GM21515 (cell line): ENCODE measurements at regions not wholly inside any gene's neighbourhood (a gene's known extent, or its start where the extent isn't known, plus 50 kb on each side); places are given as distances from the start of the nearest gene placed in this dataset.
"Not testable (repeated sequence)": the region's sequence is repeated elsewhere in the genome, so short reads cannot be mapped to it uniquely, and the experiment has no call there.

ENCODE experiments used
- ATAC-seq: cut with Tn5 transposase; IDR thresholded peaks from one replicate; pipeline ENCODE4 v1.9.1; 2021; ENCODE audit not compliant: unreplicated experiment

DNA sequence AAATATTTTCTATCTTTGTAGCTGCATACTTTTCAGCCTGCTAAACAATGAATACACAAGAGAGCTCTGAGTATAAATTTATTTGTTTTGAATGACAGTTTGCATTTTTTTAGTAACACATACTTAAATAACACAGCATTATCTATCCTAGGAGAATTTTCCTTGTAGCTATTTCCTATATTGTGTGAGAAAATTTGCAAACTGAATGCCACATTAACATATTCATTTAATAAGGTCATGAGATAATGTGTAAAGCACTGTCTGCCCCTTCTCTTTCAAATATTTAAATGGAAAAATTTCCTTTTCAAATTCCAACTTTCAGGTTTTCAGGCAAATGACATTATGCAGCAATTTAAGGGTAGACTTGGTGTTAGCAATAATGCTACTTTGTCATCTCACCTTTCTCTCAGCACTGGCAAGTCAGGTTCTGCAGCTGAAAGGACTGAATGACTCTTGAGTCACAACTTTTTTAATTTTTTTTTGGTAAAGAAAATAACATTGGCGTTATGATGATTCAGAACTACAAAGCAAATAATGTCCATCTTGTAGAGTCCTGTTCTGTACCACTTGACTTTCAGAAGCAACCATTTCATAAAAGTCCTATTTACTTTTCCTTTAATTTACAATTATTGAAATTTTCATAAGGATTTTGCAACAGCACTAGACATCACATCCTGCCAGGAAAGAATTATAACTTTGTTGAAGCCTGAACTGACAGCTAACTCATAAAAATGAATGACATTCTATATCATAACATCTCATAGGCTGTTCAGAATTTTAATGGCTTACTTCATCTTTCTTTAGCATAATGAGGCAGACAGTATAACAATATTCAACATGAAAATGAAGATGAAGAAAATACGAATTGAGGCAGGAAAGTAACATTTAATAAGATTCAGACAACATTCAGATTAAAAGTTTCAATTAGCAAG is 681.6 kb upstream of the SEMA6D start:
- ATAC-seq: no peak

DNA sequence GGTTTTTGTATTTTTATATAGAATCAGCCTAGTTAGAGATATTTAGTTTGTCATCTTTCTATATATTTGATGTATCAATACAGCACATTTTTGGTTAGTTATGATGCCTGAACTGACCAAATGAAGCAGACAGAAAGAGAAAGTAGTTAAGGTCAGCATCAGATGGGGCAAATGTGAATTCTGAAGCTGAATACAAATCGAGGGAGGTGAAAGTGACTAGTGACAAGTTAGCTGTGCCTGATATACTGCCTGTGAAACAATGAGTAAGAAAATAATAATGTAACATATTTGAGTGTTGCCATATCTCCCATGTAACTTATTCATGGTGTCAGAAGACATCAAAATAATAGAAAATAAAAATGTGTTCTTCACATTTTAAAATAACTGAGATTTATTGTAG is 680.3 kb upstream of the SEMA6D start:
- no peak for ATAC-seq

DNA sequence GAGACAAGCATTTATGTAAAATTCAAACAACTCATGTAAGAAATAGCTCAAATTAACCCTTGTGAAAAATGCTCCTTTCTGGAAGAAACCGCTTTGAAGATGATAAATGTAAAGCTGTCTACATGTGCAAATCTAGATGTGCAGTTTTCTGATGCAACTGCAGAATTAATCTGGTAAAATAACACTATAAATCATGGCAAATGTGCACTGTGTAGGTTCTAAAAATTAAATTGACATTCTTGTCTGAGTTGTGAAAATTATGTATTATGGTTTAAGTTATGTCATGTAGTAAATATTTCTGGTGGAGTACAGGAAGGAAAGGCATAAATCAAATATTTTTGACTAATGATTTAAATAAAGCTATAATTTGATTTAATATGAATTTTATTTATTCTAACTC is 678.1 kb upstream of the SEMA6D start:
- no peak for ATAC-seq

DNA sequence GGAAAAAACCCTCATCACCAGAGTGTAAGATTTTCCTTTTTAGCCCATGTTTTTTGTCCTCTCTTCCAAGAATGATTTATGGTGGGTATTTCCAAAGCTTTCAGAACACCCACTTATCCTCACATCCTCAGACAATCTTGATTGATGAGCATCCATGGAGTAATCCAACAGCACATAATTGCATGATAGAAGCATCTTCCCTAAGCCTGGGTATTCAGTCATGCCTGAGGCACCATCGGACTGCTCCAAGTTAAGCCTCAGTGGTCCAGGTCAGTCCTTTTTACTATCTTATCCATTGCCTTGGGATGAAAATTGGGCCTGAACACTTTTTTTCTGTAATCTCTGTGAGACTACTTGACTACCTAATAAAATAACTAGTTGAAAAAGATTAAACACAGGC is 676.0 kb upstream of the SEMA6D start:
- ATAC-seq: no peak

DNA sequence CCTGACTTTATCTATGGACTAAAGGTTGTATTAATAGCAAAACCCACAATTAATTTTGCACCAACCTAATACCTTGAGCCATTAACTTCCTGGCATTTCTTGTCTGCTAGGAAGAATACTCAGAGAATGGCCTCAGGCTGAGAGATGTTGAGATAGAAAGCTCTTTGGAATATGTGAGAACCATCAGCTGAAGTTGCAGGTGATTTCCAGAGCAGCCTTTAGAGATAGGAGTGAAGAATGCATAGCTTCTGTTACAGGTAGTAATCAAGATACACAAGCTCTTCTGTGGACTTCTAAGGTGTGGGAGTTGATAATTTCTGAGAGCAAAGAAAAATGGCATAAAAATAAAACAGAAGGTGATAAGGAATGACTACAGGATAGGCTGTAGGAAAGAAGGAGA is 669.3 kb upstream of the SEMA6D start:
- ATAC-seq: not testable (repeated sequence)

DNA sequence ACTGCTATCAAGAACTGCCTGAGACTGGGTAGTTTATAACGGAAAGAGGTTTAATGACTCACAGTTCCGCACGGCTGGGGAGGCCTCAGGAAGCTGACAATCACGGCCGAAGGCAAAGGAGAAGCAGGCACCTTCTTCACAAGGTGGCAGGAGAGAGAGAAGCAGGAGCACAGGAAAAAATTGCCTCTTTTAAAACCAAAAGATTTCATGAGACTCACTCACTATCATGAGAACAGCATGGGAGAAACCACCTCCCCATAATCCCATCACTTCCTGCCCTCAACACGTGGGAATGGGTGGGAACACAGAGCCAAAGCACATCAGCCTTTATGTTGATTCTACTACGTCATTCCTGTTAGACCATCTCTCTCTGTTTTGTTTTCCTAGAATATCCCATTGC is 650.9 kb upstream of the SEMA6D start:
- ATAC-seq: no peak

DNA sequence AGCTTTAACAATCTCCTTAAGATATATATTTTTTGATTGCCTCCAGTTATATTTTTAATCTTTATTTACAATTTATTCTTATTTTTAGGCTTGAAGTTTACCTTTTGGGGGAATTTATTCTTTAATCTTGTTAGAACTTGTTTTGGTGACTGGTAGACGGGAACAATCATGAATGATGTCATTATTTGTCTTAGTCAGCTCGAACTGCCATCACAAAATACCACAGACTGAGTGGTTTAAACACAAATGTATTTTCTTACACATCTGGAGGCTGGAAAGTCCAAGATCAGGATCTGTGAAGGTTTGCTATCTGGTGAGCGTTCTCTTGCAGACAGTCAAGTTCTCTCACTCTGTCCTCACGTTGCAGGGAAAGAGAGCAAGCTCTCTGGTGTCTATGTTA is 639.5 kb upstream of the SEMA6D start:
- not testable (repeated sequence) for ATAC-seq

DNA sequence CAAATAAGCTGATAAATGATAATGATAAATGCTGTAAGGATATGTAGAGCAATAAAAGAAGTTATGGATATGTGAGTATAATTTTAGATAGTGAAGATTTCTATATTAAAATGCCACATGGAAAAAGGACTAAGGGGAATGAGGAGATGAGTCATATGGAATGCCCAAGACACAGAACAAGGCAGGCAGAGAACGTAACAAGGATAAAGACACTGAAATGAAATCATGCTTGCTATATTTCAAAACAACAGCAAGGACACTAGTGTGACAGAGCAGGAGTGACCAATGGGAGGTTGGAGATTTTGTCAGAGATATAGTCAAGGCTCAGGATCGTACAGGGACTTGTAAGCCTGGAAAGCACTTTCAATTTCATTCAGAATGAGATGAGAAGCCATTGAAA is 621.5 kb upstream of the SEMA6D start:
- no peak for ATAC-seq

DNA sequence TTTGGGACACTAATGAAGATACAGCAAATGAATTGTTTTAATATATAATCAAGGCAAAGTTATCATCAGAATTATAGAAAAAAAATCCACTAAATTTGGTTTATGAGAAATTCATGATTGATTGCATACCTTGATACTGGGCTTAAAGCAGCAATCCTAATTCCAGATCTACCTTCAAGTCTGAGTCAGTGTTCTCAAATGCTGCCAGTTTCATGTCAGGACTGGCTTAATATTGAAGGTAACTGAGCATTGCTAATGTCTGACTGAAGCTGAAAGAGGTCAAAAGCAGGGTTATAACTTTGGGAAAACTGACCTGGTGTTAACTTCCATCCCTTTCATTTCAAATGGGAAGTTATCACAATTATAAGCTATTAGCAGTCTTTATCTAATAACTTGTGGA is 618.8 kb upstream of the SEMA6D start:
- not testable (repeated sequence) for ATAC-seq

DNA sequence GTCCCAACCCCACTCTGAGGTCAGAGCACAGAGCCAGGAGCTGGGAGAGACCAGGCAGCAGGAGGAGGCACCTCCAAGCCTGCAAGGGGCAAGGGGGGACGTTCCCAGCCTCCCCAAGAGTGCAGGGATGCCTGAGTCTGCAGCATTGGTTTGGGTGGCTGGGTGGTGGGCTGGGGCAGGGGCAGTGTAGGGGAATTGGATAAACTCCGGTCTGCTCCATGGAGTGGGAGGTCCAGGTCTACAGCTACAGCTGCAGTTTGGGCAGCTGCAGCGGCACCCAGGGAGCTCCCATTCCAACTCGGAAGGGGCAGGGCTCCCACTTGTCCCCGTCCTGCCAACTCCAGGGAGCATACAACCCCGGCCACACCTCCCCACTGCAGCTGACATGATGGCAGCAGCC is 617.5 kb upstream of the SEMA6D start:
- ATAC-seq: not testable (repeated sequence)

DNA sequence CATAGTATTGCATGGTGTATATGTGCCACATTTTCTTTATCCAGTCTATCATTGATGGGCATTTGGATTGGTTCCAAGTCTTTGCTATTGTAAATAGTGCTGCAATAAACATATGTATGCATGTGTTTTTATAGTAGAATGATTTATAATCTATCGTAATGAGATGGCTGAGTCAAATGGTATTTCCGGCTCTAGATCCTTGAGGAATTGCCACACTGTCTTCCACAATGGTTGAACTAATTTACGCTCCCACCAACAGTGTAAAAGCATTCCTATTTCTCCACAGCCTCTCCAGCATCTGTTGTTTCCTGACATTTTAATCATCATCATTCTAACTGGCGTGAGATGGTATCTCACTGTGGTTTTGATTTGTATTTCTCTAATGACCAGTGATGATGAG is 608.5 kb upstream of the SEMA6D start:
- ATAC-seq: not testable (repeated sequence)

DNA sequence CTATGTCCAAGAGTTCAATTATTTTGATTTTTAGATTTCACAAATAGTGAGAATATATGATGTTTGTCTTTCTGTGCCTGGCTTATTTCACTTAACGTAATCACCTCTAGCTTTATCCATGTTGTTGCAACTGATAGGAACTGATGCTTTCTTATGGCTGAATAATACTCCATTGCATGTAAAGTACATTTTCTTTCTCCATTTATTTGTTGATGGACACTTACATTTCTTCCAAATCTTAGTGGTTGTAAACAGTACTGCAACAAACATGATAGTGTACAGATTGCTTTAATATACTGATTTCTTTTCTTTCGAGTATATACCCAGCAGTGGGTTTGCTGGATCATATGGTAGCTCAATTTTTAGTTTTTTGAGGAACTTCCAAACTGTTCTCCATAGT is 600.6 kb upstream of the SEMA6D start:
- ATAC-seq: no peak

DNA sequence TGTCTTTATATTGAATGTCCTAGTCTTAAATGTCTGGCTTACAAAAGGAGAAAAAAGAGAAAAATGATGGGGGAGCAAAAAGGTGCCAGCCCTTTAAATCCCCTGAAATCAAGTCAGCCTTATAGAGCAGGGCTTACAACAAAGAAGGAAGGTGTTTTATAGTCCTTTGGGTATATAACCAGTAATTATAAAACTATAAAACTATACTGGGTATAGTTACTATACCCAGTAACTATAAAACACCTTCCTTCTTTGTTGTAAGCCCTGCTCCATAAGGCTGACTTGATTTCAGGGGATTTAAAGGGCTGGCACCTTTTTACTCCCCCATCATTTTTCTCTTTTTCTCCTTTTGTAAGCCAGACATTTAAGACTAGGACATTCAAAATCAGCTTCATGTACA is 598.0 kb upstream of the SEMA6D start:
- ATAC-seq: no peak

DNA sequence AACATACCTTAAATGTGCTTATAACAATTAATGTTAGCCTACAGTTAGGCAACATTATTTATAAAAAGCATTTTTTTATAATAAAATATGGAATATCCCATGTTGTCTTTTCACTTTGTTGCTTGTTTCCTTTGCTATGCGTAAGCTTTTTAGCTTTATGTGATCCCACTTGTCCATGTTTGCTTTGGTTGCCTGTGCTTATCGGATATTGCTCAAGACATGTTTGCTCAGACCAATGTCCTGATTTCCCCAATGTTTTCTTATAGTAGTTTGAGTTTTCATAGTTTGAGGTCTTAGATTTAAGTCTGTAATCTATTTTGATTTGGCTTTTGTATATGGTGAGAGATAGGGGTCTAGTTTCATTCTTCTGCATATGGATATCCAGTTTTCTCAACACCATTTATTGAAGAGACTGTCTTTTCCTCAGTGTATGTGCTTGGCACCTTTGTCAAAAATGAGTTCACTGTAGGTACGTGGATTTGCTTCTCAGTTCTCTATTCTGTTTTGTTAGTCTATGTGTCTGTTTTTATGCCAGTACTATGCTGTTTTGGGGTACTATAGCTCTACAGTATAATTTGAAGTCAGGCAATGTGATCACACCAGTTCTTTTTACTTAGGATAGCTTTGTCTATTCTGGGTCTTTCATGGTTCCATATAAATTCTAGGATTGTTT is 592.7 kb upstream of the SEMA6D start:
- no peak for ATAC-seq

DNA sequence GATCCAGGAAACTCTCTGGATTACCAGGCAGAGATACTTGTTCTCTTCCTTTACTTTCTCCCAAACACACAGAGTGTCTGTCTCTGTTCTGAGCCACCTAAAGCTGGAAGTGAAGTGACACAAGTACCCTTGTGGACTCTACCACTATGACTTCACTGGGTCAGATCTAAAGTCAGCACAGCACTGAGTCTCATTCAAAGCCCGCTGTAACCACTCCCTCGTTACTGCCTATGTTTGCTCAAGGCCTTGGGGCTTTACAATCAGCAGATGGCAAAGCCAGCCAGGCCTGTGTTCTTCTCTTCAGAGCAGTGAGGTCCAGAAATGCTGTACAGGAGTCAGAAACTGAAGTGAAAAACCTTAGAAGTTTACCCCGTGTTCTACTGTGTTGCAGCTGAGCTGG is 588.3 kb upstream of the SEMA6D start:
- no peak for ATAC-seq

DNA sequence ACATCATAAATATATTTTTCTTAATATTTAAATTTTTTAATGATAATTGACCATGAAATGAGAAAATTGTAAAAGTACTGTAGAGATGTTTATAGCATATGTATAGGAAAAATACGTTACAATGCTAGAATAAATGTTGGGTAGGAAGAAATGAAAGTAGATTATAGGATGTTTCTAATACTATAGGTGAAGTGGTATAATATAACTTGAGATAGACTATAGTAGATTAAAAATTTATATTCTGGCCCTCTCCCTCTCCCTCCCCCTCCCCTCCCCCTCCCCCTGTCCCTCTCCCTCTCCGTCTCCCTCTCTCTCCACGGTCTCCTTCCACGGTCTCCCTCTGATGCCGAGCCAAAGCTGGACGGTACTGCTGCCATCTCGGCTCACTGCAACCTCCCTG is 585.9 kb upstream of the SEMA6D start:
- not testable (repeated sequence) for ATAC-seq

DNA sequence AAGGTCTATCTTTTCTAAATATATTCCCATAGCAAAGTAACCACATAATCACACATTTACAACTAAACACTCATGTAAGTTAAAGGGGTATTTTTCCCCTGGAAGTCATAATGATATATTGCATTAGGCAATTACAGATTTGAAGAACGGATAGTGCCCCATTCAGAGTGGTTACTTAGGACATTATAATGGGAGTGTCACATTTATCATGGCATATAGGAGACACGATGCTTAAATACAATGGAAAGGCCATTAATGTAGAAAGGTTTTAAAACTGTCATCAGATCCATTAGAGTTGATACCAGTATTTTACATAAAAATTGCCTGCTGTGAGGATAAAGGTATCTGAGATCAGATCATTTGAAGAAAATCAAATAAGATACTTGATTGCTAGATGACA is 582.0 kb upstream of the SEMA6D start:
- ATAC-seq: no peak

DNA sequence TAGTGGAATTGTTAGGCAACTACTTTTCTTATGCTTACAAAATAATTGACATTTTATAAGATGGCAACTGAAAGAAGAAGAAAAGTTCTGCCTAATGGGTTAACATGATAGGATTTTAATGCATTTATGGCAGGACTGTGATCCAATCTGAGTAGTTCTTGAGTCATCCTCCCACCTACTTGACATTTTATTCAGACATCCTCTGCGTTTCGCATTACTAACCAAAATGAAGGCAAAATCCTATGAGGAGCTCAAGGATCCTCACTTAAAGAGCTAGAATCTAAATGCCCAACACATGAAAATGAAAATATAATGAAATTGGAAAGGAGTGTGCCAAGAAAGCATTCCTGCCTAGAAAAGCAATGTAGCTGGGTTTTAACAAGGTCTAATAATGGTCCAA is 581.1 kb upstream of the SEMA6D start:
- ATAC-seq: no peak

DNA sequence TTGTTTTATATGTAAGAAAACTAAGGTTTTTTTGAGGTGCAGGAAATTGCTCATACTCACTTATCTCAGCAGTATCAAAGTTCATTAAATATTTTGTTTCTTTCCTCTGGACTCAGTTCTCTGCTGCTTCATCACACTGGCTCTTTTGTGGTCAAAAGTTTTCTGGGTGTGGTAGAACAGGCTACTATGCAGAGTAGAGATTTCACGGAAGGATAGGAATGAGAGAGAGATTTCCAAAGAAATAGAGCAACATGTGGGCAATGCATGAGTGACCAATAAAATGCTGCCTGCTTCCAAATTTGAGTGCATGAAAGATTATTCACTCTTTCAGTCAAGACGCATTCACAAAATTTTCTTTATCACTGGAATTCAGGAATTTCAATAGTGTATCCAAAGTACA is 577.3 kb upstream of the SEMA6D start:
- ATAC-seq: no peak

DNA sequence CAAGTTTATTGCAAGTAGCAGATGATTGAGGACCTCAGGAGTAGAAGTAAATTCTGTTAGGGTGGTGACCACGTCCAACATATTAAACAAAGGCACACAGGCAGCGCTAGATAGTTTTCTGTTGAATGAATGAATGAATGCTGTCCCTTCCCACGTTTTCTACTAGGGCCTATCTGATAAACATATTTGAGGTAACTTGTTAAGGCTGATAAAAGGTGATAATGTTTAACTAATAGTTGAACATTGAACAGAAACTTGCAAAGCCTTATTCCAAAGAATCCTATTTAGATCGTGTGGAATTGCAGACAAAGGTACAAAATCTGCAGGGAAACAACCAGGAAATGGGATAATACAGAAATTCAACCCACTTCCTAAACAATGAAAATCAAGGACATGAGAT is 559.5 kb upstream of the SEMA6D start:
- ATAC-seq: no peak

DNA sequence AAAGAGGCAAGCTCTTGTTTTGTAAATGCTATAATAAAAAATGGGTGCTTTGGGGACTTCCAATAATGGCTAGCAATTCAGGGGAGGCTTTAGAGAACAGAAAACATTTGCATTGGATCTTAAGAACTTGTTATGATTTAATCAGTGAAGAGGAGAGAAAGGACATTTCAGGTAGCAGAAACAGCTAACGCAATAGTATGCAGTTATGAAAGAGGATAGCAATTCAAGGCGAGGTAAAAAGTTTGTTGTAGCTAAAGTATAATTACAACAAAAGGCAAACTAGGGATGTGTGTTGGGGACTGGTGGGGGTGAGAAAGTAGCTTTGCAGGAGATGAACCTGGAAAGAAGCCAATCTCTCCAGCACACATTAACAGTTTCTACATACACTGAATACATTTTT is 558.7 kb upstream of the SEMA6D start:
- no peak for ATAC-seq

DNA sequence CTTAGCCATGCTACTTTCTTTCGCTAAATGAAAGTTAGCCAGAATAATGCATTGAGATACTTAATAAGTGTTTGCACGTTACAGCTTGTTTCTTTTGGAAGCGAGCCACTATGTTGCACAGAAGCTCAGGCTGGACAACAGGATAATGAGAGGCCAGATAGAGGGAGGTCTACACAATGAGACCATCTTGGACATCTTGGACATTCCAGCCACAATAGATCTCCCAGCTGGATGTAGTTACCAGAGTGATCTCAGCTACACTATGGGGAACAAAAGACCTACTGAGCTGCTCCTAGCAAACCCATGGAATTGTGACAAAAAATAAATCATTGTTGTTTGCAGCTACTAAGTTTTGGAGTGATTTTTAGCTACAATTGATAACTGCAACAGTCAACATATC is 540.1 kb upstream of the SEMA6D start:
- no peak for ATAC-seq
